ENCODE measurements at regions not wholly inside any gene's neighbourhood (a gene's known extent, or its start where the extent isn't known, plus 50 kb on each side); places are given as distances from the start of the nearest gene placed in this dataset.

DNA sequence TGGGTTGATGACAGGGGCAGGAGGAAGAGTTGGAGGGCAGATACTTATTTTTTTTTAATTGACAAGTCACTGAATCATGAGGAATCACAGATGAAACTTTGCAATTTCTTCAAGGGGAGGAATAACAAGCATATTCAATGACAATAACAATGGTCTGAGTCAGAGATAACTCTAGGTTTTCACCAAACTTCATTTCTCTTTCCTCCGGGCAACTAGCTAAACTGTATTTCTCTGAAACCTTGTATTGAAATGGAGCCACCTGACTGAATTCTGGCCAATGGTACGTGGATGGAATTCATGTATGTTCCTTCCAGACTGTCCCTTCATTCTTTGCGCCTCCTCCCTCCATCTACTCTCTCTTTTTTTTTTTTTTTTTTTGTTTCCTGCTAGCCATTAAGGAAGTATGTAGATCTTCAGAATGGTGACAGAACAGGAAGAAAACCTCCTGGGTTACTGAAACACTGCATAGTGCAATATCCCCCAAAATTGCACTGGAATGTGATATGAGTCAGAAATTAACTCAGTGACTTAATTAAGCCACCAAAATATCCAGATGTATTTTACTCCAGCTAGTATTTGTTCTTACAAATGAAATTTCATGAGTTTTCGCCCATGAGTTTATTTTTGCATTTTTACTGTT lies 495.4 kb downstream of the OTOL1 start:
- H3K36me3 ChIP-seq, result no peaks in the 10 kb centered on the region
- no peaks in the 10 kb centered on the region for H3K27me3 ChIP-seq (ENCODE audit: low read depth)
- H3K9me3 ChIP-seq, result no peaks in the 10 kb centered on the region
- no peak overlapping the region for H3K27ac ChIP-seq
- no peaks in the 10 kb centered on the region for H3K4me1 ChIP-seq
- ATAC-seq, result no peak
- no peak for DNase-seq
- TF ChIP-seq, protein P1, sequence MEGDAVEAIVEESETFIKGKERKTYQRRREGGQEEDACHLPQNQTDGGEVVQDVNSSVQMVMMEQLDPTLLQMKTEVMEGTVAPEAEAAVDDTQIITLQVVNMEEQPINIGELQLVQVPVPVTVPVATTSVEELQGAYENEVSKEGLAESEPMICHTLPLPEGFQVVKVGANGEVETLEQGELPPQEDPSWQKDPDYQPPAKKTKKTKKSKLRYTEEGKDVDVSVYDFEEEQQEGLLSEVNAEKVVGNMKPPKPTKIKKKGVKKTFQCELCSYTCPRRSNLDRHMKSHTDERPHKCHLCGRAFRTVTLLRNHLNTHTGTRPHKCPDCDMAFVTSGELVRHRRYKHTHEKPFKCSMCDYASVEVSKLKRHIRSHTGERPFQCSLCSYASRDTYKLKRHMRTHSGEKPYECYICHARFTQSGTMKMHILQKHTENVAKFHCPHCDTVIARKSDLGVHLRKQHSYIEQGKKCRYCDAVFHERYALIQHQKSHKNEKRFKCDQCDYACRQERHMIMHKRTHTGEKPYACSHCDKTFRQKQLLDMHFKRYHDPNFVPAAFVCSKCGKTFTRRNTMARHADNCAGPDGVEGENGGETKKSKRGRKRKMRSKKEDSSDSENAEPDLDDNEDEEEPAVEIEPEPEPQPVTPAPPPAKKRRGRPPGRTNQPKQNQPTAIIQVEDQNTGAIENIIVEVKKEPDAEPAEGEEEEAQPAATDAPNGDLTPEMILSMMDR (IDR thresholded peaks at IDR 0.05), result no peak
- intact Hi-C loops (cut with DNase I), result no loop called here
- H3K4me3 ChIP-seq, result no peak overlapping the region

DNA sequence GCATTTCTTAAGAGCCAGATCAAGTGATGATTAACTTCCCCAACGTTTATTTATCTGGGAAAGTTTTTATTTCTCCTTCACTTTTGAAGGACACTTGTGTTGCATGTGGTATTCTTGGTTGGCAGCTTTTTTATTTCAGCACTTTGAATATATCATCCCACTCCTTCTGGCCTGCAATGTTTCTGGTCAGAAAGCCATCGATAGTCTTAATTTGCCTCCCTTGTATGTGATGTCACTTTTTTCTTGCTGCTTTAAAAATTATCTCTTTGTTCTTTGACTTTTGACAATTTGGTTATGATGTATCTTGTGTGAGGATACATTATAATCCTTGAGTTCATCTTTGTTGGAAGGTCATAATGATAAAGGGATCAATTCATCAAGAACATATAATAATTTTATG lies 503.2 kb downstream of the OTOL1 start:
- DNase-seq (no peak), ATAC-seq (no peak)
- TF ChIP-seq, protein P1 (IDR thresholded peaks at IDR 0.05), result no peak
- Histone ChIP-seq H3K4me3 (no peak overlapping the region), H3K27ac (no peak overlapping the region), H3K9me3 (peaks cover 27% of the 10 kb centered on the region), H3K27me3 (ENCODE audit: low read depth) (no peaks in the 10 kb centered on the region), H3K36me3 (no peaks in the 10 kb centered on the region), H3K4me1 (no peaks in the 10 kb centered on the region)
- intact Hi-C loops (cut with DNase I), result no loop called here

DNA sequence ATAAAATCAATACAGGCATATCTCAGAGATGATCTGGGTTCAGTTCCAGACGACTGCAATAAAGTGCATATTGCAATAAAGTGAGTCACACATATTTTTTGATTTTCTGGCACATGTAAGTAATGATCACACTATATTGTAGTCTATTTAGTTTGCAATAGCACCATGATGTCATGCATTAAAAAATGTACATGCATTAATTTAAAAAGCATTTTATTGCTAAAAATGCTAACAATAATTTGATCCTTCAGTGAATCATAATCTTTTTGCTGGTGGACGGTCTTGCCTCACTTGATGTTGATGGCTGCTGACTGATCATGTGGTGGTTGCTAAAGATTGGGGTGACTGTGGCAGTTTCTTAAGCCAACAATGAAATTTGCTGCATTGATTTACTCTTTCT lies 511.1 kb downstream of the OTOL1 start:
- Histone ChIP-seq H3K4me3 (no peak overlapping the region), H3K4me1 (no peaks in the 10 kb centered on the region), H3K9me3 (no peaks in the 10 kb centered on the region), H3K27me3 (ENCODE audit: low read depth) (no peaks in the 10 kb centered on the region), H3K27ac (no peak overlapping the region), H3K36me3 (no peaks in the 10 kb centered on the region)
- intact Hi-C loops (cut with DNase I), result no loop called here
- DNase-seq (no peak), ATAC-seq (no peak)
- TF ChIP-seq, protein P1 (IDR thresholded peaks at IDR 0.05), result no peak

DNA sequence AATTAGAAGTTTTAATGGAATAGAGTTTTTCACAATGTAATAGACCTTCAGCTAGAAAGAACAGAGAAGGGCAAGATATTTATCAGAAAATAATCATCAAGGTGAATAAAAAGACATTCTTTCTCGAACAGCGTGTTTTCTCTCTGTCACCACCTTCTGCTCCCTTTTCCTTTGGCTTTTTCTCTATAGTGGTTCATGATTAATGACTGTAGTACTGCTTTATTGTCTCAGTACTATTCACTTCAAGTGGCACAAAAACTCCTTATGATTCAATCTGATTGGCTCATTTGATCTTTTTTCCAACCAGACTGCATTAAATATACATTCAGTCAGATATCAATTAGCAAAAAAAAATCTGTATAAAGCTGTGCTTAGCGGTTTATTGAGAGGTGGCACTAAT lies 516.0 kb downstream of the OTOL1 start:
- no peak overlapping the region for H3K27ac ChIP-seq
- intact Hi-C loops (cut with DNase I), result no loop called here
- H3K4me1 ChIP-seq, result no peaks in the 10 kb centered on the region
- no peak overlapping the region for H3K4me3 ChIP-seq
- DNase-seq, result no peak
- ATAC-seq, result no peak
- TF ChIP-seq, protein P1 (IDR thresholded peaks at IDR 0.05), result no peak
- H3K9me3 ChIP-seq, result no peaks in the 10 kb centered on the region
- no peaks in the 10 kb centered on the region for H3K36me3 ChIP-seq
- no peaks in the 10 kb centered on the region for H3K27me3 ChIP-seq (ENCODE audit: low read depth)

DNA sequence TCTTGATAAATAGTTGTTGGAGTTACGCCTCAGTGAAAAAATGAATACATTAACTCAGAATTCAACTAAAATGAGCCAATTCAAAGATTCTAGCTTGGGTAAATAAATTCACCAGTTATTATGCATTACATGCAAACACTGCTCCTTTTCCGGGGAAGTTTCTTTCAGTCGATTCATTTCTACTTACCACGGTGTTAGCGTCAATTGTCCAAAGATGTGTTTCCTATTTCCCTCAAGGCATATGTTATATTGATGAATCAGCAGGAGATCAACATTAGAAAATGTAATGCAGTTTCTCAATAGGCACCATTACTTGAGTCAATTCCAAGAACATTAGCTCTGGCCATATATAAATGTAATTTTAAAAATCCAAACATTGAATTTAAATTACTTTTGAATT lies 517.7 kb downstream of the OTOL1 start:
- Histone ChIP-seq H3K4me1 (no peaks in the 10 kb centered on the region), H3K4me3 (no peak overlapping the region), H3K27me3 (ENCODE audit: low read depth) (no peaks in the 10 kb centered on the region), H3K36me3 (no peaks in the 10 kb centered on the region), H3K9me3 (no peaks in the 10 kb centered on the region), H3K27ac (no peak overlapping the region)
- TF ChIP-seq, protein P1 (IDR thresholded peaks at IDR 0.05), result no peak
- intact Hi-C loops (cut with DNase I), result no loop called here
- DNase-seq, result no peak
- ATAC-seq, result no peak
